ENCODE measurements at regions not wholly inside any gene's neighbourhood (a gene's known extent, or its start where the extent isn't known, plus 50 kb on each side); places are given as distances from the start of the nearest gene placed in this dataset.

GRCh38 chr2:64331849-64332699, 121.9 kb upstream of the LGALSL start:
- Histone ChIP-seq H3K4me3 (replicated peaks; ENCODE audit: insufficient read depth, low read length) (no peak overlapping the region), H3K27ac (replicated peaks) (no peak overlapping the region), H3K27me3 (ENCODE audit: insufficient read depth, poor library complexity, severe bottlenecking) (no peaks in the 10 kb centered on the region)
- DNase-seq (ENCODE audit: low read depth in 1 of 2, low spot score in 1 of 2): no peak
- TF ChIP-seq REST (IDR thresholded peaks at IDR 0.05; ENCODE audit: insufficient replicate concordance, low read depth) (no peak), CTCF (IDR thresholded peaks at IDR 0.05; ENCODE audit: insufficient read depth, low read length) (no peak), SPI1 (IDR thresholded peaks at IDR 0.05; ENCODE audit: borderline replicate concordance, low read depth) (no peak), POLR2AphosphoS5 (IDR thresholded peaks at IDR 0.05; ENCODE audit: low read depth) (no peak), GABPA (IDR thresholded peaks at IDR 0.05; ENCODE audit: low read depth) (no peak)

GRCh38 chr2:64336171-64336570, 117.8 kb upstream of the LGALSL start:
- TF ChIP-seq SPI1 (IDR thresholded peaks at IDR 0.05; ENCODE audit: borderline replicate concordance, low read depth) (no peak), GABPA (IDR thresholded peaks at IDR 0.05; ENCODE audit: low read depth) (no peak), POLR2AphosphoS5 (IDR thresholded peaks at IDR 0.05; ENCODE audit: low read depth) (no peak), REST (IDR thresholded peaks at IDR 0.05; ENCODE audit: insufficient replicate concordance, low read depth) (no peak), CTCF (IDR thresholded peaks at IDR 0.05; ENCODE audit: insufficient read depth, low read length) (no peak)
- no peak overlapping the region for H3K4me3 ChIP-seq (replicated peaks; ENCODE audit: insufficient read depth, low read length)
- H3K27me3 ChIP-seq (ENCODE audit: insufficient read depth, poor library complexity, severe bottlenecking): no peaks in the 10 kb centered on the region
- DNase-seq (ENCODE audit: low read depth in 1 of 2, low spot score in 1 of 2): no peak
- H3K27ac ChIP-seq (replicated peaks): no peak overlapping the region

GRCh38 chr2:64337314-64337713, 116.6 kb upstream of the LGALSL start:
- H3K27me3 ChIP-seq (ENCODE audit: insufficient read depth, poor library complexity, severe bottlenecking): no peaks in the 10 kb centered on the region
- H3K4me3 ChIP-seq (replicated peaks; ENCODE audit: insufficient read depth, low read length): no peak overlapping the region
- no peak for DNase-seq (ENCODE audit: low read depth in 1 of 2, low spot score in 1 of 2)
- TF ChIP-seq REST (IDR thresholded peaks at IDR 0.05; ENCODE audit: insufficient replicate concordance, low read depth): no peak
- TF ChIP-seq SPI1 (IDR thresholded peaks at IDR 0.05; ENCODE audit: borderline replicate concordance, low read depth): no peak
- TF ChIP-seq GABPA (IDR thresholded peaks at IDR 0.05; ENCODE audit: low read depth): no peak
- H3K27ac ChIP-seq (replicated peaks): no peak overlapping the region
